NOMO-1 (cell line): ENCODE measurements at regions not wholly inside any gene's neighbourhood (a gene's known extent, or its start where the extent isn't known, plus 50 kb on each side); places are given as distances from the start of the nearest gene placed in this dataset.

Experiments
- DNase-seq, 2 experiments: peaks; one replicate each; lab custom pipeline; 2025; ENCODE audit not compliant: unreplicated experiment in 2 of 2; lab: John Stamatoyannopoulos, UW

DNA sequence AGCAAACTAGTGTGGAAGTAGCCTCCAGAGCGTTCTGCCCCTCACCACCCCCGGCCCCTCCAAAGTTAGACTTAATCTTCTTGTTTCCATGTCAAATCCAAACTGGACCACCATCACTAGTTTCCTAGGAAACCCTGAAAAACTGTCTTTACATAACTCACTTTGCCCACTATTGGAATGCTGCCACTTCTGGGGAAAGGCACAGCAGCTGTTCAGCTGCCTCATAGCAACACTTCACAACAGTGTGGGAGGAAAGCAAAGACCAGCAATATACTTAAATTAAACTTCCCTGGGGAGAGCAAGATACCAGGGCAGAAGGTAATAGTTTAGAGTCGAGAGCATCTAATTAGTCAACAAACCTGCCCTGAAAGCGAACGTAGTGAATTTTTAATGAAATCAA lies 452.2 kb downstream of the KCNJ2 start:
- DNase-seq = no peak

- DNase-seq = peak; percentile 50 to 74
Measured at GRCh38 chr17:70622368-70623260, 453.3 kb downstream of the KCNJ2 start.

GRCh38 chr17:70624211-70624610 lies 454.9 kb downstream of the KCNJ2 start:
- peak; percentile 29 to 40 for DNase-seq

DNA sequence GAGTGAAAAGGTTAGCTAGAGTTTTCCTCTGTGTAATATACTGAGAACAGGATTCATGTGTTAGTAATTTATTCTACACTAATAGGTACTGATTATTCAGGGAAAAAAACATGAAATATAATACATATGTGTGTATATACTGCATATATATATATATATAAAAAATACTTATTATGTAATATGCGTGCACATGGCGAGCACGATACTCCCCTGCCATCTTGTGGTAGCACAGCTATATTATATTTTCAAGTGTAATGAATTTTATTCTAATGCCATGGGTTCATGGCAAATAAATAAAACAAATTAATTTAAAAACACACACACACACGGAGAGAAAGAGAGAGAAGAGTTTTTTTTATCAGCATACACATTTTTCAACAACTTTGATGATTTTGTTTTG lies 460.6 kb downstream of the KCNJ2 start:
- DNase-seq = no peak

DNA sequence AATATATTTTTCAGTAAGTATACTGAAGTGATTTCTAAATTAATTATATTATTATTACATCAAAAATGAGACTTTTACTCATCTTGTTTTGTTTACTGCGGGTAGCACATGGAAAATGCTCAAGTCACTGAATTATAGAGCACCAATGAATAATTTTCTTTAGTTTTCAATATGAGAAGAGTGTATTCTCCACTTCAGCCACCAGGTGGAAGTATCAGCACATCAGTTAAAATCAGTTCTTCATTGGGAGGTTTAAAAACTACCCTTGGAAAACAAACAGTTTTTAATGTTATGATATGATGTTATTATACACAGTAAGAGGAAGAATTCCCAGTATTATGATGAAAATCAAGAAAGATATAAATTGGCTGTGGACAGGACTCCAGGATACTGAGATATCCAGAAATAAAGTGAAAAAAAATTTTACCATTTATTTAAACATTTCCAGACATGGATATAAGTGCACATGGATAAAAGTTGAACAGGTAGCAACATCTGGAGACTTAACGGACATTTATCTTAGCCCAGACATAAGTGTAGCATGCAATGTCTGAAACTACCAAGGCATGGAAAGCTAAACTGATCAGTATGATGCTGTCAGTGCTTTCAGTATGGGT lies 467.3 kb downstream of the KCNJ2 start:
- DNase-seq = peak in 1 of 2 experiments; percentile 48

DNA sequence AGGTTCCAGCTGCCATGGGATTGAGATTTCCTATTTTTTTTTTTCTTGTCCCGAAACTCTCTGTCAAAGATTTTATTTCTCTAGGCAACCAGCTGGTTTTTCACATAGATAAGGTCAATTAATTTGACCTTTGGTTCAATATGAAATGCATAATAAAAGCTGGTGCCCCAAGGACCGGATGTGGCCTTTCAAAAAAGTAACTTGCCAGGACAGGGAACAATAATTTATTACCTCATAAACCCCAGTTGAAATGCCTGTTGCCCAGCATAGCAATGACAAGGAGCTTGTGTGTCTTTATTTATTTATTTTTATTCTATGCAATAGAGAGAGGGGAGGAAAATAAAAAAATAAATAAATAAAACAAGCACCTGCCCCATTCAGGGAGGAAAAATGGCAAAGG lies 472.7 kb downstream of the KCNJ2 start:
- DNase-seq = peak in 1 of 2 experiments; percentile 24

DNA sequence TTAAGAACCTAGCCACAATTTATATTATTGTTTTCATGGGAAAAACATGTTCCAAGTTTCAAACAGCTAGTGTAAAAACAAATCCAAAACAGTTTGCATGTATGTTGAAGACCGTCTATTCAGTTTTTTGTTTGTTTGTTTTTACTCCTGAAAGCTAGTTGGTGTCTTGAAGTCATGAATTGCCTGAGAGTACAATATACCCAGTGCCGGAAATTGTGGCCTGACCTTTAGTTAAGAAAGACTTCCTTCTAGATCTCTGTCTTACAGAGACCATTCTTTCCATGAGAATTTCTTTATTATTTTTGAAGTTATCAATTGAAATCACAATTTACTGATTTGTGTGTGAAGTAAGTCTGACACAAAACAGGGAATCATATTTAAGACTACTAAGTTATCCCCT lies 474.8 kb downstream of the KCNJ2 start:
- peak in 1 of 2 experiments; percentile 32 for DNase-seq

GRCh38 chr17:70646673-70647072 lies 477.3 kb downstream of the KCNJ2 start:
- DNase-seq = no peak

DNA sequence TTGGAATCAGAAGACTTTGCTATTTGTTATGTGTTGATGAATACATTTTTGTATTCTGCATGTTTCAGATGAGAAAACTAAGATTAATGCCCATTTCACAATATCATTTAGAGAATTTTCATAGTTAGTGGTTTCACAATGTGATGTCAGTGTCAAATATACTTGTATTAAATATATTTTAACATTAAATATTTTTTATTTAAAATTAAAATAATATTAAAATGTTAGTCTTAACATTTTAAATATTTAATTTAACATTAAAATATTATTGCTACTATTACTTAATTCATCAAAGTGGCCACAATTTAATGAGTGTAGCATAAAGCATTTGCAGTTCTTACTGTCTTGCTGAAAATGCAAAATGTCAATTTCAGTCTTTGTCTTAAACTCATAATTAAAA lies 478.8 kb downstream of the KCNJ2 start:
- DNase-seq = no peak

- DNase-seq = no peak
Measured at GRCh38 chr17:70653850-70654249, 484.5 kb downstream of the KCNJ2 start.

- DNase-seq = no peak
Measured at GRCh38 chr17:70654706-70655105, 485.4 kb downstream of the KCNJ2 start.

GRCh38 chr17:70655176-70655958 lies 486.0 kb downstream of the KCNJ2 start:
- DNase-seq = no peak

GRCh38 chr17:70658317-70658716 lies 489.0 kb downstream of the KCNJ2 start:
- DNase-seq = no peak

DNA sequence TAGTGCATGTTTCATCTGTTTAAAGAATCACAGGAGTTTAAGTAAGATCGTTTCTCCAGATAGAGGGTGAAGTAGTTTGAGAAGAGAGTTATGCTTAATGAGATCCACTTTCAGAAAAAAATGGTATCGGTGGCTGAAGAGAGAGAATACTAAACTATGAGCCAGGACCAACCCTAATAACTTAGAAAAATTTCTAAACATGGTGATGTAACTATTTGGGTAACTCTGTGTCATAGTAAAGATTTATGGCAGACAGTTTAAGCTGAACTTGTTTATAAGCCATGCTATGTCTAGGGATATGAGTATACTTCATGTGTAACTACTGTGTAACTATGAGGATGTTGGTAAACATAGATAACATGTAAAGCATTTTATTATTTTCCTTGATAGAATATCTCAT lies 489.5 kb downstream of the KCNJ2 start:
- DNase-seq = no peak

DNA sequence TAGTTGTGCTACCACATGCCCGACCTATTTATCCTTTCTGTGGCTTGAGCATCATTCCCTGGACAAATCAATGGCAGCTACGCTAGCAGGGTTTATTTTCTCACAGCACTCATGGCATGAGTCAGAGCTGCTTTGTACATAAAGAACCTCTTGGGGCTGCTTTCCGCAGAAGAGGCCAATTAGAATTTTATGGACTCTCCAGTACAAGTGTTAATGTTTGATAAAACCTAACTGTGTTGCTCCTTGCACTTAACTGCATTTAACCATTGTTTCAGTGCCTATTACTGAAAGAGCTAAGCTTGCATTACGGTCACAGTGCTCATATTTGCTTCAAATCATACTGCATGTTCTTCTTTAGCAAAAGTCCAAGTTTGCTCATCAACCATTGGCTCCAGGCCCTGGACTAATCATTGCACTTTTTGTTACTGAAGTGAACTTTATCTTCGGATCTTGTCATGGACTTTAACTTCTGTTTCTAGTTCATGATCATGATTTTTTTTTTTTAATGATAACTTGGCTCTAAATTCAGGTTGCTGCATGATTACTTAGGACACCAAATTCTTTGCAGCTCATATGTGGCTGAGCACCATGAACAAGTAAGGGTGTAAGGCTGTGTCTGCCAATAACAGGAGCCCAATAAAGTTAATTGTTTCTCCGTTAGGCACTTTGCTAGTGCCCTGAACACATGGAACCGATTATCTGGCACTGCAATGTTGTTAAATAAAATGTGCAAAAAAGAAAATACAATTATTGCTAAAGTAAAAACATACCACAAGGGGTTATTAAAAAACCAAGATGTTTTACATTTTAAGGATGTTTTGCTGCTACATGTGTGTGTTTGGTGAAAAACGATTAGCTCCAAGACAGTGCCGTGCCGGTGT lies 492.2 kb downstream of the KCNJ2 start:
- no peak for DNase-seq

DNA sequence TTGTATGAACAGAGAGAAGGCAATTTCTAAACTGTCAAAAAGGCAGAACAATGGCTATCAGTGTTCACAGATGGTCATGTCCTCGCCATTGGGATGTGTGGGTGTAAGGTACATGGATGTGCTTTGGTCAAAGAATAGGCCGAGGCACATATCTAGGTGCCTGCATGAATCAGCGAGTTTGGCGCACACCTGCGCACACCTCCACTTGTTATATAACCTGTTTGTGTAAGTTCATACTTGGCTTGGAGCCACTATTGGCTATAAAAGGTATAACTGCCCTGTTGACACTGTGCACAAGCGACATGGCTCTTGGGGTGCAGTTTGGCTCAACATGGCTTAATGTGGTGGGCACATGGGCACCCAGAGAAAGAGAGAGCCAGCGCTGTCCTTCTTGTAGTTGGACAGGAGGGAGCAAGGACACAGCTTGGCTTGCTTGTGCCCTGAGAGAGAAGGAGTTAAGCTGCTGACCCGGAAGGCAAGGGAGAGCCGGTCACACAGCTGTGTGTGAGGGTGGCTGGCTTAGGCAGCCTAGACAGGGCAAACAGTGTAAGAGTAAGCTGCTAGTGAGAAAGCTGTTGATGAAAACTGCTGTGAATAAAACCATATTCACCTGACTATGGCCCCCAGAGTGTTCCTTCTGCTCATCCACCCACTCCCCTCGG lies 499.1 kb downstream of the KCNJ2 start:
- DNase-seq = no peak

DNA sequence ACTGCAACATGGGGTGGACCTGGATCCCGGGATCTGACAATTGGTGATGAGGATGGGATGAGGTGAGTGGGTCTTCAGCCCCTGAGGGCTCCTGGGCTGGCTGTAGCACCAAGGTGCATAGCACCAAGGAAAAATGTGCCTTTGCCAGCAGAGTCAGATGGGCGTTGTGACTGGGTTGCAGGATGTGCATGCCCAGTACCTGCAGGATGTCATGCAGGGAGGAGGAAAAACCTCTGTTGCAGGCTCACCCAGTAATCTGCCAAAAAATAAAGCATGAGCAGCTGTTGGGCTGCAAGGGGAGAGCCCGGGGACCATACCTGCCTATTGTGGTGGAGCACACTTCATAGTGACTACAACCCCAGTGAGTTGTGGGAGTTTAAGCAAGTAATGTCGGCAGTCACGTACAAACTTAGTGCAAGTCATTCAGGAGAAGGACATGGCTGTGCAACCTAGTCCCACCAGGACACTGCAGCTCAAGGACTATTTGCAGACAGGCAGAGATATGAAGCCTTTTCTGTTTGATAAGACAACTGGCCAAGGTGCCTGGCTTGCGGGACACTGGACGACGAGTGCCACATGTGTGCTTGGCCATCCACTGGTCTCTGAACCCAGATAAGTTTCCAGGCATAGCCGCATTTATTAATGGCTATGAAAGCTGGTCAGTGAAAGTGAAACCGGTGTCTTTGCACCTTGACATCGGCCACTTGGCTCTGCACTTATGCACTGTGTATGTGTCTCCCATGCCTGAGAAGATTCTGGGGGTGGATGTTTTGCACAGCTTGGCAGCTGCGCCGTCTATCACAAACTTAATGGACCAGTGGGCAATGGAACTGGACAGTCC lies 499.8 kb downstream of the KCNJ2 start:
- DNase-seq = no peak

DNA sequence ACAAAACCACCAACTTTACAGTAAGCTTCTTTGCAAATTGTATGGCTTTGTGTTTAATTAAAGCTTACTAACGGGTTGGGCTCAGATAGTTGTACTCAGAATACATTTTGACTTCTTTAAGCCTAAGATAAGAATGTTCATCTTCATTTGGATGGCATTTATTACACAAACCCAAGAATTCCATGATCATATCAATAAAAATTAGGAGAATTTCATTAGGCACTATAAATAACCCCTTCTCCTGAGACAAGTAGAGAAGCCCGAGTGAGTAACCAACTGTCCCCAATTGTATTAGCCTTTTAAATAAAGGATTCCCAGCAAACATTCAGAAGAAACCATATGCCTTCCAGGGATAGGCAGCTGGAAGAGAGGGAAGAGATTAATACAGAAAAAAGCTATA lies 504.7 kb downstream of the KCNJ2 start:
- no peak for DNase-seq

GRCh38 chr17:70675070-70675590 lies 505.8 kb downstream of the KCNJ2 start:
- peak in 1 of 2 experiments; percentile 65 for DNase-seq
